Lower leg skin (tissue), 4 donors: ENCODE measurements at regions not wholly inside any gene's neighbourhood (a gene's known extent, or its start where the extent isn't known, plus 50 kb on each side); places are given as distances from the start of the nearest gene placed in this dataset.
"Not testable (repeated sequence)": the region's sequence is repeated elsewhere in the genome, so short reads cannot be mapped to it uniquely, and the experiment has no call there.

Experiments
- DNase-seq, 2 donors: peaks; one replicate each; pipeline ENCODE4 v3.0.0-alpha.2; 2019; ENCODE audit warnings: low spot score in 2 of 2
- H3K4me3 ChIP-seq: fragments of 200-600 bp; sonication (generic); 2 replicates; pipeline ENCODE4 v1.5.1; 2017; ENCODE audit warnings: mild to moderate bottlenecking, low read depth; ENCODE audit not compliant: poor library complexity, severe bottlenecking
- POLR2A ChIP-seq, 2 donors: fragments of 450-650 bp; IDR thresholded peaks; one replicate each; pipeline ENCODE4 v1.6.1; 2016 to 2017; ENCODE audit warnings: antibody characterized with exemption in 2 of 2, mild to moderate bottlenecking in 1 of 2, moderate library complexity in 1 of 2
- WGBS, 2 donors: methylation state at CpG; one replicate each; pipeline ENCODE4 v1.1.5; 2018; 5-methylcytosine and 5-hydroxymethylcytosine counted together
- intact Hi-C: fragments of 100-400 bp; cut with DNase I; formaldehyde crosslinking; loops from one replicate; pipeline ENCODE4 v1.15.0; 2023; ENCODE audit warnings: low total_unique reads
- TF ChIP-seq, protein P1 (sequence below), 3 donors: fragments of 450-650 bp; IDR thresholded peaks; one replicate each; pipeline ENCODE4 v1.5.1; 2016; ENCODE audit warnings: antibody characterized with exemption in 3 of 3, mild to moderate bottlenecking in 3 of 3, moderate library complexity in 2 of 3

DNA sequence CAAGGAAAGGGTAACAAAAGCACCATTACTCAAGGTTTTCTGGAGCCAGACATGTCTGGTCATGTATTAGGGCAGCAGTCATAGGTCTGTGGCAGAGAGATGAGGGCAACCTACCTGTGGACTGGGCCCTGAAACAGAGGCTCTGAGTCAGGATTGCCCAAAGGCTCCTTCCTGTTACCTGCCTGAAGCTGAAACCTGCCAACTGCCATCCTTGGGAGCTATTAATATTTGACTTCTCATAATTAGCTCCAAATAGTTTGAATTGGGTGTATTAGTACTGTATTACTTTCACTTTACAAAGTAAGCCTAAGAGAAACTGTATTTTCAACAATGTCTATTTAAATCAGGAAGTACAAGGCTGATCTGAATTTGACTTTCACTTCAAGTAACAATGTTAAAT is 72.0 kb upstream of the TBX18 start:
- TF ChIP-seq, protein P1, sequence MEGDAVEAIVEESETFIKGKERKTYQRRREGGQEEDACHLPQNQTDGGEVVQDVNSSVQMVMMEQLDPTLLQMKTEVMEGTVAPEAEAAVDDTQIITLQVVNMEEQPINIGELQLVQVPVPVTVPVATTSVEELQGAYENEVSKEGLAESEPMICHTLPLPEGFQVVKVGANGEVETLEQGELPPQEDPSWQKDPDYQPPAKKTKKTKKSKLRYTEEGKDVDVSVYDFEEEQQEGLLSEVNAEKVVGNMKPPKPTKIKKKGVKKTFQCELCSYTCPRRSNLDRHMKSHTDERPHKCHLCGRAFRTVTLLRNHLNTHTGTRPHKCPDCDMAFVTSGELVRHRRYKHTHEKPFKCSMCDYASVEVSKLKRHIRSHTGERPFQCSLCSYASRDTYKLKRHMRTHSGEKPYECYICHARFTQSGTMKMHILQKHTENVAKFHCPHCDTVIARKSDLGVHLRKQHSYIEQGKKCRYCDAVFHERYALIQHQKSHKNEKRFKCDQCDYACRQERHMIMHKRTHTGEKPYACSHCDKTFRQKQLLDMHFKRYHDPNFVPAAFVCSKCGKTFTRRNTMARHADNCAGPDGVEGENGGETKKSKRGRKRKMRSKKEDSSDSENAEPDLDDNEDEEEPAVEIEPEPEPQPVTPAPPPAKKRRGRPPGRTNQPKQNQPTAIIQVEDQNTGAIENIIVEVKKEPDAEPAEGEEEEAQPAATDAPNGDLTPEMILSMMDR (IDR thresholded peaks at IDR 0.05): no peak
- no peak for TF ChIP-seq POLR2A (IDR thresholded peaks at IDR 0.05)
- intact Hi-C loops: no loop called here
- H3K4me3 ChIP-seq: no peak overlapping the region
- DNase-seq: no peak

DNA sequence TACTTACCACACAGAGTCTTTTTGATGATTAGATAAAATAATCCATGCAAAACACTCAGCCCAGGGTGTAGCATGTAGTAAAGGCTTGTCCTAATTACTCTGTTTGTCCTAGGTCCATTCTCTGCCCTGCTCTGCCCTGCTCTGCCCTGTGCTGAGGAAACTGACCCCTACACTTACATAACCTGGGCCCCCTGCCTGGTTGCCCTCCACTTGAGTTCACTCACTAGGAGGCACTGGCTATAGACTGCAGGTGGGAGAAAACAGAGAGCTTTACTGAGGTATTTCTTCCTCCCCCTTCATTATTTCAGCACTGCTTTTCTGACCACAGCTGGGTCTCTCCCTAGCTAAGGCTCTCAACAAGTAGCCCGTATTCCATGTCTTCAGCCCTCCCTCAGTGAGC is 70.9 kb upstream of the TBX18 start:
- TF ChIP-seq POLR2A (IDR thresholded peaks at IDR 0.05): no peak
- TF ChIP-seq, protein P1 (IDR thresholded peaks at IDR 0.05): no peak
- H3K4me3 ChIP-seq: no peak overlapping the region
- no peak for DNase-seq
- WGBS, 2 donors: 54 to 77% methylated on average over 1 of the region's 1 CpG
- intact Hi-C loops: no loop called here

- DNase-seq, intact Hi-C loops, H3K4me3 ChIP-seq: not testable (repeated sequence)
- 78 to 89% methylated on average over 6 of the region's 6 CpGs for WGBS, 2 donors
Measured at GRCh38 chr6:84831924-84832323, 67.5 kb upstream of the TBX18 start.

DNA sequence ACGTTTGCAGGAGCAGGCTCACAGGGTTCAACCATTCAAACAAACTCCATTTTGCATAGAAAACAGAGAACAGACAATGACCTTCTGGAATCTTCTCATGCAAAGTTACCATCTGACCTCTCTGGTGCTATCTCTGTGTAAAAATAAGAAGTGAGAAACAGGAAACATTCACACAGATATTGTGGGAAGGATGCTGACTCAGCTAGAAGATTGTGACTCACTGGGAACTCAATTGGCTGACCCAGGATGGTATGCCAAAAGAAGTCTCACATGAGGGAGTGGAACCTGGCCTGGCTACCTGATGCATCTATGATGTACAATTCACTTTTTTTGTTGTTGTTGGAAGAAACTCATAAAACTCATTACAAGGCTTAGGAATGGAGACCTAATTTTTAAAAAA is 61.1 kb upstream of the TBX18 start:
- H3K4me3 ChIP-seq: no peak overlapping the region
- WGBS, 2 donors: 63 to 85% methylated on average over 1 of the region's 1 CpG
- intact Hi-C loops: no loop called here
- no peak for TF ChIP-seq POLR2A (IDR thresholded peaks at IDR 0.05)
- TF ChIP-seq, protein P1 (IDR thresholded peaks at IDR 0.05): no peak
- no peak for DNase-seq

- 88 to 97% methylated on average over 1 of the region's 1 CpG for WGBS, 2 donors
Measured at GRCh38 chr6:84821314-84821713, 56.9 kb upstream of the TBX18 start.

GRCh38 chr6:84816741-84817140 is 52.3 kb upstream of the TBX18 start:
- no peak for DNase-seq
- H3K4me3 ChIP-seq: no peak overlapping the region
- TF ChIP-seq POLR2A (IDR thresholded peaks at IDR 0.05): no peak
- TF ChIP-seq, protein P1 (IDR thresholded peaks at IDR 0.05): no peak
- intact Hi-C loops: loop anchor here (5.0 kb wide), 1 partner anchor 654 kb away; no protein-coding TSS in a partner anchor
- WGBS, 2 donors: 77 to 90% methylated on average over 3 of the region's 3 CpGs

More at GRCh38 chr6:84821314-84821713, 56.9 kb upstream of the TBX18 start:
- H3K4me3 ChIP-seq, DNase-seq, intact Hi-C loops: not testable (repeated sequence)

- no peak overlapping the region for H3K4me3 ChIP-seq
- TF ChIP-seq, protein P1 (IDR thresholded peaks at IDR 0.05): no peak
- TF ChIP-seq POLR2A (IDR thresholded peaks at IDR 0.05): no peak
- DNase-seq: no peak
- WGBS, 2 donors: 83 to 85% methylated on average over 3 of the region's 3 CpGs
- intact Hi-C loops: loop anchor here (5.0 kb wide), 1 partner anchor 654 kb away; no protein-coding TSS in a partner anchor
Measured at GRCh38 chr6:84815896-84816735, 51.7 kb upstream of the TBX18 start.
